ENCODE measurements at regions not wholly inside any gene's neighbourhood (a gene's known extent, or its start where the extent isn't known, plus 50 kb on each side); places are given as distances from the start of the nearest gene placed in this dataset.

- DNase-seq, result no peak
Measured at GRCh38 chr3:59578129-59578528, 528.3 kb upstream of the CFAP20DC start.

GRCh38 chr3:59576606-59577005 is 526.8 kb upstream of the CFAP20DC start:
- no peak for DNase-seq

GRCh38 chr3:59575113-59576001 is 525.5 kb upstream of the CFAP20DC start:
- DNase-seq, result peak; percentile 91

- no peak for DNase-seq
Measured at GRCh38 chr3:59573911-59574310, 524.1 kb upstream of the CFAP20DC start.

- DNase-seq, result no peak
Measured at GRCh38 chr3:59572106-59572505, 522.3 kb upstream of the CFAP20DC start.

- DNase-seq, result no peak
Measured at GRCh38 chr3:59570806-59571205, 521.0 kb upstream of the CFAP20DC start.

- DNase-seq, result no peak
Measured at GRCh38 chr3:59567661-59568060, 517.8 kb upstream of the CFAP20DC start.

- DNase-seq, result no peak
Measured at GRCh38 chr3:59566481-59566975, 516.7 kb upstream of the CFAP20DC start.

- DNase-seq, result no peak
Measured at GRCh38 chr3:59565125-59565524, 515.3 kb upstream of the CFAP20DC start.

- no peak for DNase-seq
Measured at GRCh38 chr3:59563966-59564365, 514.1 kb upstream of the CFAP20DC start.

- DNase-seq, result no peak
Measured at GRCh38 chr3:59563072-59563605, 513.3 kb upstream of the CFAP20DC start.

- DNase-seq, result peak; percentile 20
Measured at GRCh38 chr3:59559721-59560435, 510.1 kb upstream of the CFAP20DC start.

GRCh38 chr3:59558906-59559720 is 509.3 kb upstream of the CFAP20DC start:
- DNase-seq, result no peak

GRCh38 chr3:59555593-59556315 is 505.9 kb upstream of the CFAP20DC start:
- DNase-seq, result no peak

GRCh38 chr3:59553076-59553475 is 503.3 kb upstream of the CFAP20DC start:
- DNase-seq, result no peak

GRCh38 chr3:59551834-59552233 is 502.0 kb upstream of the CFAP20DC start:
- no peak for DNase-seq

GRCh38 chr3:59549962-59550361 is 500.1 kb upstream of the CFAP20DC start:
- DNase-seq, result no peak

GRCh38 chr3:59547874-59548273 is 498.0 kb upstream of the CFAP20DC start:
- DNase-seq, result no peak

- no peak for DNase-seq
Measured at GRCh38 chr3:59546522-59546921, 496.7 kb upstream of the CFAP20DC start.

- DNase-seq, result no peak
Measured at GRCh38 chr3:59545374-59545773, 495.5 kb upstream of the CFAP20DC start.

- no peak for DNase-seq
Measured at GRCh38 chr3:59542276-59542675, 492.5 kb upstream of the CFAP20DC start.

- no peak for DNase-seq
Measured at GRCh38 chr3:59540696-59541095, 490.9 kb upstream of the CFAP20DC start.

Measured in stimulated activated CD4-positive, alpha-beta T cell treated with anti-CD3 and anti-CD28 coated beads, Interleukin-12 subunit alpha, Interleukin-12 subunit beta, amount 100 ng/mL, for 4 hours (primary cell).